HepG2 (cell line): ENCODE measurements at regions not wholly inside any gene's neighbourhood (a gene's known extent, or its start where the extent isn't known, plus 50 kb on each side); places are given as distances from the start of the nearest gene placed in this dataset.

Experiments used
- ZBTB40 ChIP-seq, 2 experiments: fragments of 450-650 bp in 1 of 2; sonication (generic) in 1 of 2; formaldehyde crosslinking in 1 of 2; IDR thresholded peaks; 2 replicates each; pipeline versions ENCODE4 v1.6.1 to v1.8.0; 2016 to 2022; ENCODE audit warnings: antibody characterized with exemption in 1 of 2, mild to moderate bottlenecking in 1 of 2, missing genetic modification reagents in 1 of 2
- ZNF224 ChIP-seq: sonication (generic); formaldehyde crosslinking; IDR thresholded peaks from 2 replicates; pipeline ENCODE4 v1.5.0; 2020; ENCODE audit warnings: mild to moderate bottlenecking, missing genetic modification reagents

GRCh38 chr4:15340332-15340731 is 87.5 kb upstream of the C1QTNF7 start (continued):
- TF ChIP-seq ZBTB40 (IDR thresholded peaks at IDR 0.05) (no peak), ZBTB40 (CRISPR knock-in tag; IDR thresholded peaks at IDR 0.05) (no peak), ZNF224 (no peak)
